Hepatocyte (in vitro differentiated cells): ENCODE measurements at regions not wholly inside any gene's neighbourhood (a gene's known extent, or its start where the extent isn't known, plus 50 kb on each side); places are given as distances from the start of the nearest gene placed in this dataset.

Experiments used
- DNase-seq: peaks from one replicate; pipeline ENCODE4 v3.0.0-alpha.2; 2016; ENCODE audit warnings: low spot score
- H2AFZ ChIP-seq: fragments of 200-600 bp; sonication (generic); 2 replicates; pipeline ENCODE4 v1.6.0; 2016; ENCODE audit warnings: antibody characterized with exemption, mild to moderate bottlenecking
- H3K27ac ChIP-seq: fragments of 200-600 bp; sonication (generic); 2 replicates; pipeline ENCODE4 v1.5.1; 2016; ENCODE audit warnings: mild to moderate bottlenecking
- H3K27me3 ChIP-seq: fragments of 200-600 bp; sonication (generic); 2 replicates; pipeline ENCODE4 v1.6.1; 2016
- H3K36me3 ChIP-seq: fragments of 200-600 bp; sonication (generic); replicated peaks from 2 replicates; pipeline ENCODE4 v1.5.1; 2016; ENCODE audit warnings: low read depth; ENCODE audit not compliant: insufficient read depth
- H3K4me1 ChIP-seq: fragments of 200-600 bp; sonication (generic); 2 replicates; pipeline ENCODE4 v1.5.1; 2016; ENCODE audit warnings: mild to moderate bottlenecking, moderate library complexity; ENCODE audit not compliant: insufficient read depth
- H3K4me2 ChIP-seq: fragments of 200-600 bp; sonication (generic); 2 replicates; pipeline ENCODE4 v1.6.0; 2016
- H3K4me3 ChIP-seq: fragments of 200-600 bp; sonication (generic); 2 replicates; pipeline ENCODE4 v1.5.1; 2016; ENCODE audit warnings: mild to moderate bottlenecking
- H3K79me2 ChIP-seq: fragments of 200-600 bp; sonication (generic); 2 replicates; pipeline ENCODE4 v1.6.0; 2017; ENCODE audit warnings: mild to moderate bottlenecking
- H3K9me2 ChIP-seq: fragments of 200-600 bp; sonication (generic); replicated peaks from 2 replicates; pipeline ENCODE4 v1.6.0; 2017; ENCODE audit warnings: mild to moderate bottlenecking; ENCODE audit not compliant: insufficient read depth
- H3K9me3 ChIP-seq: fragments of 200-600 bp; sonication (generic); 2 replicates; pipeline ENCODE4 v1.5.1; 2016; ENCODE audit warnings: low read depth, mild to moderate bottlenecking
- H4K20me1 ChIP-seq: fragments of 200-600 bp; sonication (generic); 2 replicates; pipeline ENCODE4 v1.6.0; 2016; ENCODE audit warnings: mild to moderate bottlenecking; ENCODE audit not compliant: insufficient read depth, poor library complexity, severe bottlenecking
- CTCF ChIP-seq: fragments of 200-600 bp; sonication (generic); IDR thresholded peaks from 2 replicates; pipeline ENCODE4 v1.5.1; 2016; ENCODE audit warnings: antibody characterized with exemption, mild to moderate bottlenecking; ENCODE audit not compliant: poor library complexity
- EZH2 ChIP-seq: fragments of 200-600 bp; sonication (generic); IDR thresholded peaks from 2 replicates; pipeline ENCODE4 v1.6.1; 2016; ENCODE audit warnings: antibody characterized with exemption, mild to moderate bottlenecking, borderline replicate concordance
- EZH2phosphoT487 ChIP-seq: fragments of 200-600 bp; sonication (generic); IDR thresholded peaks from one replicate; pipeline ENCODE4 v1.6.1; 2018; ENCODE audit warnings: antibody characterized with exemption, mild to moderate bottlenecking, low read depth, moderate library complexity; ENCODE audit not compliant: unreplicated experiment, severe bottlenecking
- WGBS: methylation state at CpG from one replicate; pipeline ENCODE4 v1.1.6; 2016; ENCODE audit warnings: low lambda C conversion rate; ENCODE audit errors: missing lambda C conversion rate; 5-methylcytosine and 5-hydroxymethylcytosine counted together

DNA sequence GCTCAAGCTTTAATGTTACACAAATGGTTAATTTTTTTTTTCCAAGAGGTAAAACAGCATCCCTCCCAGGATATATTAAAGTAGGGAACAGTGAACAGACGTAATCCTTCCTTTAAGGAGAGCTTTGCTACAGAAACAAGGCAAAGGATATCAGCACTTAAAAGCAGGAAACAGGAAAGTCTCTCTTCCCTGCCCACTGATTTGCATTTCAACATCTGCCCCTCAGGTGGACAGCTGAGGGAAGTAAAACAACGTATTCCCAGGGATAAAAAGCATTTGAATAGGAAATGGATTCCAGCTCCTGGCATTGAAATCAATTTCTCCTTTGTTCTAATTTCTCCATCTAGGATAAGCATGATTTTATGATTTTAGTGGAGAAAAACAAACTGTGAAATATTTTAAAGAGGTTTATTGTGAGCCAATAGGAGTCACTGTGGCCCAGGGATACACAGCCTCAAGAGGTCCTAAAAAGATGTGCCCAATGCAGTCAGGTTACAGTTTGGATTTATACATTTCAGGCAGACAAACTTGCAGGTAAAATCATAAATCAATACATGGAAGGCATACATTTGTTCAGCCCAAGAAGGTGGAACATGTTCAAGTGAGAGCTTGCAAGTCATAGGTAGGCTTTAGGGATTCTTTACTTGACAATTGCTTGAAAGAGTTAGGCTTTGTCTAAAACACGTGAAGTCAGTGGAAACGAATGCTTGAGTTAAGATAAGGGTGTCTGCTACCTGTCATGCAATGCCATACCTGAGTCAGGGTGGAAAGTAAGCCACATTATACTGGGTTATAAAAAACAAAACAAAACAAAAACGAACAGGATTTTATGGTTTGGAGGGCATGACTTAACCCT is 286.2 kb upstream of the VWC2 start:
- Histone ChIP-seq H3K27me3 (no peaks in the 10 kb centered on the region), H3K4me2 (peak overlapping the region; percentile 25), H3K79me2 (no peaks in the 10 kb centered on the region), H3K27ac (no peak overlapping the region), H3K4me3 (no peak overlapping the region), H3K9me2 (no peaks in the 10 kb centered on the region), H3K4me1 (no peaks in the 10 kb centered on the region), H4K20me1 (no peaks in the 10 kb centered on the region), H3K9me3 (no peaks in the 10 kb centered on the region), H2AFZ (no peak overlapping the region), H3K36me3 (no peaks in the 10 kb centered on the region)
- WGBS, result 12% methylated on average over 5 of the region's 5 CpGs
- TF ChIP-seq EZH2phosphoT487 (no peak), EZH2 (no peak), CTCF (no peak)
- DNase-seq, result peak; percentile 26

GRCh38 chr7:49487830-49488140 is 285.7 kb upstream of the VWC2 start:
- DNase-seq, result no peak
- no peaks in the 10 kb centered on the region for H3K4me1 ChIP-seq
- H2AFZ ChIP-seq, result no peak overlapping the region
- H3K36me3 ChIP-seq, result no peaks in the 10 kb centered on the region
- no peak overlapping the region for H3K4me3 ChIP-seq
- H3K79me2 ChIP-seq, result no peaks in the 10 kb centered on the region
- 38% methylated on average over 3 of the region's 3 CpGs for WGBS
- no peaks in the 10 kb centered on the region for H3K27me3 ChIP-seq
- TF ChIP-seq CTCF, result no peak
- TF ChIP-seq EZH2, result no peak
- TF ChIP-seq EZH2phosphoT487, result no peak
- H3K27ac ChIP-seq, result no peak overlapping the region
- H3K9me3 ChIP-seq, result no peaks in the 10 kb centered on the region
- H4K20me1 ChIP-seq, result no peaks in the 10 kb centered on the region
- H3K4me2 ChIP-seq, result peak overlapping the region; percentile 25
- H3K9me2 ChIP-seq, result no peaks in the 10 kb centered on the region

- no peak for DNase-seq
- no peaks in the 10 kb centered on the region for H3K27me3 ChIP-seq
- H3K4me3 ChIP-seq, result no peak overlapping the region
- no peak overlapping the region for H2AFZ ChIP-seq
- H3K9me2 ChIP-seq, result no peaks in the 10 kb centered on the region
- WGBS, result 11% methylated on average over 1 of the region's 1 CpG
- TF ChIP-seq CTCF (no peak), EZH2phosphoT487 (no peak), EZH2 (no peak)
- no peaks in the 10 kb centered on the region for H3K36me3 ChIP-seq
- H3K27ac ChIP-seq, result no peak overlapping the region
- H4K20me1 ChIP-seq, result no peaks in the 10 kb centered on the region
- H3K9me3 ChIP-seq, result no peaks in the 10 kb centered on the region
- H3K4me2 ChIP-seq, result no peak overlapping the region
- H3K4me1 ChIP-seq, result no peaks in the 10 kb centered on the region
- H3K79me2 ChIP-seq, result no peaks in the 10 kb centered on the region
These were observed 284.9 kb upstream of the VWC2 start for GRCh38 chr7:49488573-49488972.
